ENCODE measurements at regions not wholly inside any gene's neighbourhood (a gene's known extent, or its start where the extent isn't known, plus 50 kb on each side); places are given as distances from the start of the nearest gene placed in this dataset.

DNA sequence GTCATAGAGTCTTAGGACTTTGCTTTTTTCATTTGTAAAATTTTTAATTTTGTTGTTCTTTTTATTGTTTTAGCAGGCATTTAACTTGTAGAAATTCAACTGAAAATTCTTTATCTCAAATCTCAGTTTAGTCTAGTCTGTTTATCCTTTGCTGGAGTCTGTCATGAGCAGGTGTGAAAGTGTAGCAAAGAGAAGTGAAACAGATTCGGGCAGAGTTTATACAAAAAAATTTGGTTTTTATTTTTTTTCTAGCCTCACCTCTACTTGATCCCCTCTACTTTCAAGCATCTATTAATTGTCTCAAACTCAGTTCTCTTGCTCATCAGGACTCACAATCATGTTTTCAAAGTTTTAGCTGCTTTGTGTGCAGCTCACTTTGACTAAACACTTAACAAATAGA, 655.2 kb downstream of the HDGFL1 start:
- DNase-seq (ENCODE audit: low read depth in 1 of 2, low spot score in 2 of 2) = no peak

DNA sequence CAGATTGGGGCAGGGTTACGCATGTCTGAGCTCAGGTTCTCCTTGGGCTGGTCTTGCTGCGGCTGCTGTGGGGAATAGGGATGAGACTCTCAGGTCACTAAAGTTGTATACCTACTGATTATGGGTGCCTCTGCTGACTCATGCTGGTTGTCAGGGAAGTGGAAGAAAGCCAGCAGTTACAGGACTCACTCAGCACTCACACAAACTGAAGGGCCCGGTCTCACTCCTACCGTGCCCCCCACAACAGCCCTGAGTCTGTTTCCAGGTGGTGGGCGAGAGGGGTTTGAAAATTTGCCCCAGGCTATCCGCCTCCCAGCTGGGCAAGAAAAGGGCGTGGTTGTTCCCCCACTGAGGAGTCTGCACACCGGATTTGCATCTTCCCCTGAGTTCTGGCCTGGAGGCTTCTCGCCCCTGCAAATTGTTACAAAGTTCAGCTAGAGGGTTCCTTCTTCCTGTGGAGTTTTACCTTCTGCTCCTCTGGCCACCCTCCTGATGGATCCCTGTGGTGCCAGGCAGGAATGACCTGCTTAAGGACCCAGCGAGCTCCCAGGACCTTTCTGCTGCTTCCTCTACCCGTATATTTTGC, 659.2 kb downstream of the HDGFL1 start:
- Histone ChIP-seq H3K36me3 (no peaks in the 10 kb centered on the region), H3K4me1 (replicated peaks) (no peaks in the 10 kb centered on the region), H3K27me3 (replicated peaks) (no peaks in the 10 kb centered on the region), H3K4me3 (no peak overlapping the region), H3K27ac (no peak overlapping the region), H3K9me3 (replicated peaks) (no peaks in the 10 kb centered on the region; the same call in 1 of the 2 replicates)
- no peak for DNase-seq (ENCODE audit: low read depth in 1 of 2, low spot score in 2 of 2)

More for the DNA sequence above, 655.2 kb downstream of the HDGFL1 start:
- Histone ChIP-seq H3K4me3 (no peak overlapping the region), H3K27ac (no peak overlapping the region), H3K4me1 (replicated peaks) (no peaks in the 10 kb centered on the region), H3K9me3 (replicated peaks) (peaks cover 4% of the 10 kb centered on the region; the same call in 1 of the 2 replicates), H3K36me3 (no peaks in the 10 kb centered on the region), H3K27me3 (replicated peaks) (no peaks in the 10 kb centered on the region)

DNA sequence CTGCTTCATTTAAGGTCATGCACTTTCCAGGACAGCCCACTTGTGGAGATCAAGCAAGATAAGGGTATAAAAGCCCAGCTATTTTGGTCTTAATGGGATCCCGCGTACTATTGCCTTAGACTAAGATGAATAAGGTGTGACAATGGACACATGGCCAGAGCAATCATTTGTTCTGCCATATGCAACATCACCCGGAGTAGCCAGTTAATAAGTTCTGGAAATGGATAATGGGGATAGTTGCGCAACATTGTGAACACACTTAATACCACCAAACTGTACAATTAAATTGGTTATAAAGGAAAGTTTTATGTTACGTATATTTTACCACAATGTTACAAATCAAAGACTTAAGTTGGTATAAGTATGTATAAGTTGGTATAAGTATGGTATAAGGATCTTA, 674.5 kb downstream of the HDGFL1 start:
- no peaks in the 10 kb centered on the region for H3K27me3 ChIP-seq (replicated peaks)
- H3K9me3 ChIP-seq (replicated peaks) = peaks cover 3% of the 10 kb centered on the region; the same call in 1 of the 2 replicates
- no peaks in the 10 kb centered on the region for H3K36me3 ChIP-seq
- no peak for DNase-seq (ENCODE audit: low read depth in 1 of 2, low spot score in 2 of 2)
- H3K4me3 ChIP-seq = no peak overlapping the region
- no peaks in the 10 kb centered on the region for H3K4me1 ChIP-seq (replicated peaks)
- no peak overlapping the region for H3K27ac ChIP-seq

DNA sequence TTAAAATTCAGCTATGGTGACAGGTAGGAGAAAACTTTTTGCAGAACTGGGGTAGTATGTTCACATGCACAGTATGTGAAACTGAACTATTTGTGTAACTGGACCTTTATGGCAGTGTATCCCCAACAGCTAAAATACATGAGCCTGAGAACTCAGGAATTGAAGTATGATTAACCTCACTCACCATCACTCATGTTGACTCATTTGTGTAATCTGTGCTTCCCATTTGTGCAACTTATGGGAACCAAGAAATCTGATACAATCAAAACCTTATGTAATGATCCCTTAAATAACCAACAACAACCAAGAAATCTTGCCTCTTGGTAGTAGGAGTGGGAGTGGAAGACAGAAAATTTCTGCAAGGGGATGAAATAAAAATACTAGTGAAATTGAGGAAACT, 674.9 kb downstream of the HDGFL1 start:
- H3K9me3 ChIP-seq (replicated peaks) = peaks cover 3% of the 10 kb centered on the region; the same call in 1 of the 2 replicates
- no peaks in the 10 kb centered on the region for H3K27me3 ChIP-seq (replicated peaks)
- no peak for DNase-seq (ENCODE audit: low read depth in 1 of 2, low spot score in 2 of 2)
- H3K4me3 ChIP-seq = no peak overlapping the region
- H3K36me3 ChIP-seq = no peaks in the 10 kb centered on the region
- H3K4me1 ChIP-seq (replicated peaks) = no peaks in the 10 kb centered on the region
- H3K27ac ChIP-seq = no peak overlapping the region

DNA sequence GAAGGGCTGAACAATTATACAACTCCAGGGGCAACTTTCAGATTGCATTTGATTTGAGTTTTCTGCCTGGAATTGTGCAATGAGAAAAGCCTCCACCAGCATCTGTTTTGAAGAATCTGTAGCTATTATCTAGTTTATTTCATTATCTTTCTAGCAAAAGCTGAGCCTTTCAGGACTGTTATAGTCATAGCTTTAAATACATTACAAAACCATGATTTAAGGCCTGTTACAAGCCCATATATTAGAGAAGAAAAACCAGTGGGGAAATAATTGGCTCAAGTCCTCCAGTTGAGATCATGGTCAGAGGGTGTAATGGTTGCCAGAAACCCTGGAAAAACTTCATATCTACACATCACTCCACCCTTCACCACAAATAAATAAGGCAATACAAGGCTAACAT, 676.2 kb downstream of the HDGFL1 start:
- Histone ChIP-seq H3K36me3 (no peaks in the 10 kb centered on the region), H3K9me3 (replicated peaks) (peaks cover 3% of the 10 kb centered on the region; the same call in 1 of the 2 replicates), H3K27me3 (replicated peaks) (no peaks in the 10 kb centered on the region), H3K4me1 (replicated peaks) (no peaks in the 10 kb centered on the region), H3K4me3 (no peak overlapping the region), H3K27ac (no peak overlapping the region)
- no peak for DNase-seq (ENCODE audit: low read depth in 1 of 2, low spot score in 2 of 2)

DNA sequence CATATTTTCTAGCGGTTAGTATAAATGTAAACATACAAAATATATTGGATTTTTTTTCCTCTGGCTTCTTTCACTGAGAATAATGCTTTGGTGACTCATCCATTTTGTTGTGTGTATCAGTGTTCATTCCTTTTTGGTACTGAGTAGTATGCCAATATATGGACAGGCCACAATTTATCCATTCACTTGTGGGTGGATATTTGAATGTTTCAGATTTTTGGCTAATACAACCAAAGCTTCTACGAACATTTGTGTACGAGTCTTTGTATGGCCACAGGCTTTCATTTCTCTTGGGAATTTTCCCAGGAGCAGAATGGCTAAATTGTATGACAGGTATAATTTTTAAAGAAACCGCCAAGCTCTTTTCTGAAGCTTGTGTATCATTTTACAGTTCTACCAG, 677.5 kb downstream of the HDGFL1 start:
- no peak overlapping the region for H3K27ac ChIP-seq
- H3K27me3 ChIP-seq (replicated peaks) = no peaks in the 10 kb centered on the region
- DNase-seq (ENCODE audit: low read depth in 1 of 2, low spot score in 2 of 2) = no peak
- H3K9me3 ChIP-seq (replicated peaks) = no peaks in the 10 kb centered on the region; the same call in 1 of the 2 replicates
- no peaks in the 10 kb centered on the region for H3K4me1 ChIP-seq (replicated peaks)
- H3K4me3 ChIP-seq = no peak overlapping the region
- H3K36me3 ChIP-seq = no peaks in the 10 kb centered on the region

DNA sequence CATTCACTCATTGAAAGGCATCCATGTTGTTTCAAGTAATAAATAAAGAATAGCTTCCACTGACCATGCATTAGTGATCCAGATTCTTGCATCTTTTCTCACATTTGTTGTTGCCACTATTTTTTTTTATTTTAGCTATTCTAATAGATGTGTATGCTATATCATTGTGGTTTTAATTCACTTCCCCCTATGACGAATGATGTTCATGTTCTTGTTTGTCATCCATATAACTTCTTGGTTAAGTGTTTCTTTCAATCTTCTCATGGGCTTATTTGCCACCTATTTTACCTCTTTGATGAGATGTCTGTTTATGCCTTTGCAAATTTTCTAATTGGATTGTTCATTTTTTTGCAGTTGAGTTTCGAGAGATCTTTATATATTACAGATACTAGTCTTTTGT, 681.2 kb downstream of the HDGFL1 start:
- Histone ChIP-seq H3K27me3 (replicated peaks) (no peaks in the 10 kb centered on the region), H3K4me1 (replicated peaks) (no peaks in the 10 kb centered on the region), H3K36me3 (no peaks in the 10 kb centered on the region), H3K4me3 (no peak overlapping the region), H3K27ac (no peak overlapping the region), H3K9me3 (replicated peaks) (no peaks in the 10 kb centered on the region)
- DNase-seq (ENCODE audit: low read depth in 1 of 2, low spot score in 2 of 2) = no peak

DNA sequence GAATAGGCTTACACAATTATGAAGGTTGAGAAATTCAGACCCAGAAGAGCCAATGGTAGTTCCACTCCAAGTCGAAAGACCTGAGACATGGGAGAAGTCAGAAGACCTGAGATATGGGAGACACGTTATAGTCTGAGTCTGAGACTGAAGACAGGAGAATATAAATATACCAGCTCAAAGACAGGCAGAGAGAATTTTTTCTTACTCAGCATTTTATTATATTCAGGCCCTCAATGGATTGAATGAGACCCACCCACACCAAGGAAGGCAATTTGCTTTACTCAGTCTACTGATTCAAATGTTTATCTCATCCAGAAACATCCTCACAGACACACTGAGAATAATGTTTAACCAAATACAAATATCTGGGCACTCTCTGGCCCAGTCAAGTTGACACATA, 693.5 kb downstream of the HDGFL1 start:
- Histone ChIP-seq H3K4me3 (no peak overlapping the region), H3K27me3 (replicated peaks) (no peaks in the 10 kb centered on the region), H3K27ac (no peak overlapping the region), H3K9me3 (replicated peaks) (0 out of 2 replicates have a peak, but pooled peaks cover 2% of the 10 kb centered on the region), H3K36me3 (no peaks in the 10 kb centered on the region), H3K4me1 (replicated peaks) (no peaks in the 10 kb centered on the region)
- no peak for DNase-seq (ENCODE audit: low read depth in 1 of 2, low spot score in 2 of 2)

DNA sequence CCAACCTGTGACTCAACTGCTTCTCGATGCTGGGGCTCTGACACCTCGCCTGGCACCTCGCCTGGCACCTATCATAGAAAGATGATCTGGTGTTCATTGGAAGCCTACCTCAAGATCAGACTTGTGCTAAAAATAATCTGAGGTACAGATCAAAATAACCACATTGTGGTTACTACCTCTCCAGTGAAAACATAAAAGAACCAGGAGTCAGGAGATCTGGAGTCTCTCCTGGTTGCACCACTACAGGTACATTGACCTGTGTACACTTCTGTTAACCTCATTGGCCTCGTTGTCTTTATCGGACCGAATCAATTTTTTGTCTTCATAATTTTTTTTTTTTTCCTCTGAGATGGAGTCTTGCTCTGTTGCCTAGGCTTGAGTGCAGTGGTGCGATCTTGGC, 695.9 kb downstream of the HDGFL1 start:
- no peaks in the 10 kb centered on the region for H3K27me3 ChIP-seq (replicated peaks)
- H3K4me1 ChIP-seq (replicated peaks) = no peaks in the 10 kb centered on the region
- 0 out of 2 replicates have a peak, but pooled peaks cover 2% of the 10 kb centered on the region for H3K9me3 ChIP-seq (replicated peaks)
- H3K4me3 ChIP-seq = no peak overlapping the region
- H3K36me3 ChIP-seq = no peaks in the 10 kb centered on the region
- H3K27ac ChIP-seq = no peak overlapping the region
- no peak for DNase-seq (ENCODE audit: low read depth in 1 of 2, low spot score in 2 of 2)

DNA sequence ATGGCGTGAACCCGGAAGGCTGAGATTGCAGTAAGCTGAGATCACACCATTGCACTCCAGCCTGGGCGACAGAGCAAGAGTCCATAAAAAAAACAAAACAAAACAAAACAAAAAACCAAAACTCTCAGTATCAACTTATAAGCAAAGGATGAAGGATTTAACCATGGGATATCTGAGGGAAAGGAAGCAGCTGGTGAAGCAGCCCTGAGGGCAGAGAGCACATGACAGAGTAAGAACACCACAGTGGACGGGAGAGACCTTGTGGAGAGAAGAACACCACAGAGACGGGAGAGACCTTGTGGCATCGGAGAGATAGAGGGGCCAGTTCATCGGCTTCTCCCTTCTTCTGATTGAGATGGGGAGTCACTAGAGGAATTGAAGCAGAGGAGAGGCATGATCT, 697.2 kb downstream of the HDGFL1 start:
- Histone ChIP-seq H3K27ac (no peak overlapping the region), H3K4me3 (no peak overlapping the region), H3K4me1 (replicated peaks) (no peaks in the 10 kb centered on the region), H3K9me3 (replicated peaks) (0 out of 2 replicates have a peak, but pooled peaks cover 2% of the 10 kb centered on the region), H3K27me3 (replicated peaks) (no peaks in the 10 kb centered on the region), H3K36me3 (no peaks in the 10 kb centered on the region)
- DNase-seq (ENCODE audit: low read depth in 1 of 2, low spot score in 2 of 2) = no peak

DNA sequence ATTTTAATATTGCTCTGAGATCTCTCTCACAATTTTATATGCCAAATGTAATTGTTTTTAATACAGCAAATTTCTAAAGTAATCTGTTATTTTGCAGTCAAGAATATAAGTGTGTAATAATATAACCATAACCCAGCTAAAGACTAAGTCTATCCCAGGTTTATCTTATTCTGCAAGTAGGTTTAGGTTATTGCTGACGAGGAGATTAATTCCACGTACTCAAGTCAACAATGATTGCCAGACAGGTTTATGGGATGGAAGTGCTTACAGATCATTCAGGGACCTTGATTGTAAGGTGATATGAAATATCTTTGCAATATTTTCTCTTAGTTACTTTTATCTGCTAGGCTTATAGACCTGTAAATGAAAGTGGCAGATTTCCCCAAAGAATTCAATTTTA, 698.3 kb downstream of the HDGFL1 start:
- Histone ChIP-seq H3K9me3 (replicated peaks) (peaks cover 2% of the 10 kb centered on the region; the same call in 1 of the 2 replicates), H3K36me3 (no peaks in the 10 kb centered on the region), H3K4me1 (replicated peaks) (no peaks in the 10 kb centered on the region), H3K4me3 (no peak overlapping the region), H3K27me3 (replicated peaks) (no peaks in the 10 kb centered on the region), H3K27ac (no peak overlapping the region)
- DNase-seq (ENCODE audit: low read depth in 1 of 2, low spot score in 2 of 2) = no peak

DNA sequence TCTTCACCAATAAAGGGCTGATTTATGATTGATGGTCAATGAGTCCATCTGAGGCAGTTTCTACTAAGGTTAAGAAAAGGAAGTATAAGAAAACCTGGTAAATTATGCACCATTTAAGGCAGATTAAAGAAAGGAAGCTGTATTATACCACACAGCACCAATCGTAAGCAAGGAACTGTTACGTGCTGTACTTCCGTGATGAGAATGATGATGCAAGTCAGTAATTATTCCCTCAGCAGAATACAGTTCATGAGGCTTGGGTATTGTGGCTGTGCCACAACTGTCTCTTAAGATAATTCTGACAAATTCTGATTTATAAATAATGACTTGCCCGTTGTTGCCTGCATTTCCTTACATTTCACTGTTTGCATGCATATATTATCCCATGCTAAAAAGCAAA, 699.0 kb downstream of the HDGFL1 start:
- Histone ChIP-seq H3K36me3 (no peaks in the 10 kb centered on the region), H3K27me3 (replicated peaks) (no peaks in the 10 kb centered on the region), H3K27ac (no peak overlapping the region), H3K4me3 (no peak overlapping the region), H3K9me3 (replicated peaks) (no peaks in the 10 kb centered on the region; the same call in 1 of the 2 replicates), H3K4me1 (replicated peaks) (no peaks in the 10 kb centered on the region)
- DNase-seq (ENCODE audit: low read depth in 1 of 2, low spot score in 2 of 2) = no peak

DNA sequence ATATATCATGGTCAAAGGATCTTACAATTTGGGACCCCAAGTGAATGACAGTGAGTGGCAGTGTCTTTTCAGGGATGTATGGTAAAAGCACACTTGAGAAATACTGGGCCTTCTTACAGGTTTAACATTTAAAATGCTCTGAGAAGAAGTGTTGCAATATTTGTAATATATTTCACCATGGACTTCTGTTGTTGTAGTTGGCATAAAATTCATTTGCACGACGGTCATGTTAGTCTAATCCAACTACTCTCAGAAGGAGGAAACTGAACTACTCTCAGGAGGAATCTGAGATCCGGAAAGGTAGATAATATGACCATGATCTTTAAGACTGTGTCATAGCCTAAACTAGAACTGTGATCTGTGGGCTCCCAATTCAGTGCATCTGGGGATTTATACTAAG, 700.1 kb downstream of the HDGFL1 start:
- Histone ChIP-seq H3K36me3 (no peaks in the 10 kb centered on the region), H3K4me3 (no peak overlapping the region), H3K4me1 (replicated peaks) (no peaks in the 10 kb centered on the region), H3K27ac (no peak overlapping the region), H3K27me3 (replicated peaks) (no peaks in the 10 kb centered on the region), H3K9me3 (replicated peaks) (no peaks in the 10 kb centered on the region; the same call in 1 of the 2 replicates)
- DNase-seq (ENCODE audit: low read depth in 1 of 2, low spot score in 2 of 2) = no peak

DNA sequence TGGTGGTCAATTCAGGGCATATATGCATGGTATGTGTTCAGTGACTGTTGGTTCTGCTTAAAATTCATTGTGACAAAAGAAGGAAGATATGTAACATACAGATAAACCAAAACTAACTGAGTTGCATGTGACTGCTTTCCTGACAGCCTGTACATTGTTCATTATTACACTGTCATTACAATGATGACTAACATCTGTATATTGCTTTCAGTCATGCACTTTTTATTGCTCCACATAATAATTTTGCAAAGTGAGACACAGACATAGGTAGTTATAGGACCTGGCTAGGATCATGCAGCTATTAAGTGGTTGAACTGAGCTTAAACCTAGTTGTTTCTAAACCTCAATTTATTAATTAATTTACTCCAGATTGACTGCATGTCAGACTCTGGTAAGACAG, 703.2 kb downstream of the HDGFL1 start:
- H3K27me3 ChIP-seq (replicated peaks) = no peaks in the 10 kb centered on the region
- no peak overlapping the region for H3K27ac ChIP-seq
- H3K4me3 ChIP-seq = no peak overlapping the region
- no peak for DNase-seq (ENCODE audit: low read depth in 1 of 2, low spot score in 2 of 2)
- H3K36me3 ChIP-seq = no peaks in the 10 kb centered on the region
- H3K9me3 ChIP-seq (replicated peaks) = no peaks in the 10 kb centered on the region; the same call in 1 of the 2 replicates
- no peaks in the 10 kb centered on the region for H3K4me1 ChIP-seq (replicated peaks)

All from SJSA1 (cell line).